KMS-11 (cell line): ENCODE measurements at regions not wholly inside any gene's neighbourhood (a gene's known extent, or its start where the extent isn't known, plus 50 kb on each side); places are given as distances from the start of the nearest gene placed in this dataset.

Source experiments
- H2AFZ ChIP-seq: fragments of 200-600 bp; sonication (generic); 2 replicates; pipeline ENCODE4 v1.6.1; 2016; ENCODE audit warnings: antibody characterized with exemption, mixed run types, low read depth
- H3K27ac ChIP-seq: fragments of 200-600 bp; sonication (generic); 2 replicates; pipeline ENCODE4 v1.6.1; 2016; ENCODE audit warnings: mild to moderate bottlenecking, mixed run types
- H3K27me3 ChIP-seq: fragments of 200-600 bp; sonication (generic); 2 replicates; pipeline ENCODE4 v1.6.1; 2017; ENCODE audit warnings: mild to moderate bottlenecking, low read depth, mixed run types, moderate library complexity; ENCODE audit not compliant: insufficient read depth
- H3K36me3 ChIP-seq: fragments of 200-600 bp; sonication (generic); 2 replicates; pipeline ENCODE4 v1.6.1; 2017; ENCODE audit warnings: mild to moderate bottlenecking, mixed run types; ENCODE audit not compliant: insufficient read depth
- H3K4me1 ChIP-seq: fragments of 200-600 bp; sonication (generic); 2 replicates; pipeline ENCODE4 v1.6.1; 2016; ENCODE audit warnings: mild to moderate bottlenecking, low read depth, mixed run types; ENCODE audit not compliant: poor library complexity, severe bottlenecking
- H3K4me2 ChIP-seq: fragments of 200-600 bp; sonication (generic); 2 replicates; pipeline ENCODE4 v1.7.0; 2016; ENCODE audit warnings: mild to moderate bottlenecking, mixed run types
- H3K4me3 ChIP-seq: fragments of 200-600 bp; sonication (generic); IDR thresholded peaks from 2 replicates; pipeline ENCODE4 v1.6.1; 2017; ENCODE audit warnings: low read depth, low read length, mixed read lengths; ENCODE audit not compliant: insufficient read depth
- H3K79me2 ChIP-seq: fragments of 200-600 bp; sonication (generic); 2 replicates; pipeline ENCODE4 v1.6.1; 2016; ENCODE audit warnings: low read depth, mixed run types; ENCODE audit not compliant: insufficient read depth
- H3K9ac ChIP-seq: fragments of 200-600 bp; sonication (generic); 2 replicates; pipeline ENCODE4 v1.6.1; 2016; ENCODE audit warnings: mild to moderate bottlenecking, mixed run types
- H4K20me1 ChIP-seq: fragments of 200-600 bp; sonication (generic); 2 replicates; pipeline ENCODE4 v1.6.1; 2016; ENCODE audit warnings: mild to moderate bottlenecking, mixed run types; ENCODE audit not compliant: insufficient read depth
- CTCF ChIP-seq: fragments of 200-600 bp; sonication (generic); conservative IDR thresholded peaks from 2 replicates; pipeline ENCODE4 v1.6.1; 2017; ENCODE audit warnings: low read depth, mild to moderate bottlenecking, antibody characterized with exemption, low read length, moderate library complexity, mixed read lengths

GRCh38 chr5:17440766-17441165, 57.3 kb upstream of the TAF11L2 start:
- no peaks in the 10 kb centered on the region for H3K27me3 ChIP-seq
- no peaks in the 10 kb centered on the region for H4K20me1 ChIP-seq
- H3K4me3 ChIP-seq = no peak overlapping the region
- no peak overlapping the region for H3K9ac ChIP-seq
- H3K4me1 ChIP-seq = no peaks in the 10 kb centered on the region
- H3K79me2 ChIP-seq = no peaks in the 10 kb centered on the region
- no peak overlapping the region for H3K4me2 ChIP-seq
- no peak overlapping the region for H3K27ac ChIP-seq
- no peaks in the 10 kb centered on the region for H3K36me3 ChIP-seq
- H2AFZ ChIP-seq = no peak overlapping the region
- TF ChIP-seq CTCF = no peak

GRCh38 chr5:17441351-17441750, 56.7 kb upstream of the TAF11L2 start:
- Histone ChIP-seq H3K36me3 (no peaks in the 10 kb centered on the region), H3K79me2 (no peaks in the 10 kb centered on the region), H3K4me2 (no peak overlapping the region), H3K4me1 (no peaks in the 10 kb centered on the region), H3K27ac (no peak overlapping the region), H4K20me1 (no peaks in the 10 kb centered on the region), H2AFZ (no peak overlapping the region), H3K27me3 (no peaks in the 10 kb centered on the region), H3K9ac (no peak overlapping the region), H3K4me3 (no peak overlapping the region)
- no peak for TF ChIP-seq CTCF

GRCh38 chr5:17443333-17444130, 54.5 kb upstream of the TAF11L2 start:
- no peak overlapping the region for H2AFZ ChIP-seq
- no peak overlapping the region for H3K27ac ChIP-seq
- H4K20me1 ChIP-seq = no peaks in the 10 kb centered on the region
- no peak overlapping the region for H3K9ac ChIP-seq
- no peaks in the 10 kb centered on the region for H3K27me3 ChIP-seq
- H3K36me3 ChIP-seq = no peaks in the 10 kb centered on the region
- no peak for TF ChIP-seq CTCF
- no peak overlapping the region for H3K4me3 ChIP-seq
- no peaks in the 10 kb centered on the region for H3K4me1 ChIP-seq
- H3K4me2 ChIP-seq = no peak overlapping the region
- H3K79me2 ChIP-seq = no peaks in the 10 kb centered on the region

GRCh38 chr5:17444496-17444895, 53.5 kb upstream of the TAF11L2 start:
- Histone ChIP-seq H3K27ac (no peak overlapping the region), H3K4me3 (no peak overlapping the region), H3K4me2 (no peak overlapping the region), H3K79me2 (no peaks in the 10 kb centered on the region), H4K20me1 (no peaks in the 10 kb centered on the region), H3K36me3 (no peaks in the 10 kb centered on the region), H3K4me1 (no peaks in the 10 kb centered on the region), H3K27me3 (no peaks in the 10 kb centered on the region), H3K9ac (no peak overlapping the region), H2AFZ (no peak overlapping the region)
- no peak for TF ChIP-seq CTCF
